GM12865 (cell line): ENCODE measurements at regions not wholly inside any gene's neighbourhood (a gene's known extent, or its start where the extent isn't known, plus 50 kb on each side); places are given as distances from the start of the nearest gene placed in this dataset.

Source experiments
- DNase-seq: peaks from one replicate; pipeline ENCODE4 v3.0.0; 2010; ENCODE audit warnings: low read depth
- H3K4me3 ChIP-seq: 2 replicates; pipeline ENCODE4 v1.5.1; 2011; ENCODE audit warnings: mild to moderate bottlenecking, low read depth, low read length, control low read depth
- TF ChIP-seq, protein P1 (sequence below): IDR thresholded peaks from 2 replicates; pipeline ENCODE4 v1.5.1; 2011; ENCODE audit warnings: low read length, control low read depth, low read depth, inconsistent platforms; ENCODE audit not compliant: insufficient read depth; ENCODE audit errors: missing control alignments

GRCh38 chr13:42703740-42704139 lies 77.6 kb upstream of the FAM216B start:
- DNase-seq, result no peak
- H3K4me3 ChIP-seq, result no peak overlapping the region
- TF ChIP-seq, protein P1, sequence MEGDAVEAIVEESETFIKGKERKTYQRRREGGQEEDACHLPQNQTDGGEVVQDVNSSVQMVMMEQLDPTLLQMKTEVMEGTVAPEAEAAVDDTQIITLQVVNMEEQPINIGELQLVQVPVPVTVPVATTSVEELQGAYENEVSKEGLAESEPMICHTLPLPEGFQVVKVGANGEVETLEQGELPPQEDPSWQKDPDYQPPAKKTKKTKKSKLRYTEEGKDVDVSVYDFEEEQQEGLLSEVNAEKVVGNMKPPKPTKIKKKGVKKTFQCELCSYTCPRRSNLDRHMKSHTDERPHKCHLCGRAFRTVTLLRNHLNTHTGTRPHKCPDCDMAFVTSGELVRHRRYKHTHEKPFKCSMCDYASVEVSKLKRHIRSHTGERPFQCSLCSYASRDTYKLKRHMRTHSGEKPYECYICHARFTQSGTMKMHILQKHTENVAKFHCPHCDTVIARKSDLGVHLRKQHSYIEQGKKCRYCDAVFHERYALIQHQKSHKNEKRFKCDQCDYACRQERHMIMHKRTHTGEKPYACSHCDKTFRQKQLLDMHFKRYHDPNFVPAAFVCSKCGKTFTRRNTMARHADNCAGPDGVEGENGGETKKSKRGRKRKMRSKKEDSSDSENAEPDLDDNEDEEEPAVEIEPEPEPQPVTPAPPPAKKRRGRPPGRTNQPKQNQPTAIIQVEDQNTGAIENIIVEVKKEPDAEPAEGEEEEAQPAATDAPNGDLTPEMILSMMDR, result no peak

GRCh38 chr13:42706286-42706685 lies 75.1 kb upstream of the FAM216B start:
- TF ChIP-seq, protein P1, result no peak
- DNase-seq, result no peak
- no peak overlapping the region for H3K4me3 ChIP-seq

DNA sequence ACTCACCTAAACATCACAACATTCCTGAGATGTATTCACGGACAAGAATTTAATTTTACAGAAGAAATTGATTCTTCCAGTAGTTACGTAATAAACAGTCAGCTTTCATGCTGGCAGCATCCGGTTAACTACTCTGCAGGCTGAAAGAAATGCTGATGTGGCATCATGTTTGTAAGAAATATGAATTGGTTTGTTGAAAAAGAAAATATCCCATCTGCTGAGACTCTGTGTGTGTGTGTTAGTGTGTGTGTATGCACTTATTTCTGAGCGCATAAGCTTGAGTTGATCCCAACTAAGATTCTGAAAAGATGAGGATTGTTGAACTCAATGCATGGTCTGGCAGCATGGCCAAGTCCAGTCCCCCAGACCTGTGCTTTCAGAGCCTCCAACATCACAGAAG lies 74.3 kb upstream of the FAM216B start:
- TF ChIP-seq, protein P1, result no peak
- H3K4me3 ChIP-seq, result no peak overlapping the region
- no peak for DNase-seq

DNA sequence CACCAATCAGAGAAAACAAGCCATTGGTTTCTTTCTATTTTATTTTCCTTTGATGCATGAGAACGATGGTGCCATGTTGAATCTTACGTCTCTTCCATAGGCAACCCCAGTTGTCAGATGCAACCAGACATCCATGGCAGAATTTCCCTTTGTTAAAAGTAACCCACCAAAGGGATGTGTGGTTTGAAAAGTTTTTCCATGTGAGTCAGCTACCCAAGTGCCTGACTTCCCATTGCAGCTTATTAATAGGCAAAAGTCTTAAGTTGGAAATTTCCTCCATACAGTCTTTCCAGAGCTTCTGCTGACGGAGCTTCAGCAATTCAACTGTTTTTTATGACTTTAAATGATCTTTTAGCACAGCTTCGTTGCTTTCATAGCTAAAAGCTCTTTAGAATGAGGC lies 73.8 kb upstream of the FAM216B start:
- TF ChIP-seq, protein P1, result no peak
- no peak overlapping the region for H3K4me3 ChIP-seq
- no peak for DNase-seq

GRCh38 chr13:42708391-42708790 lies 73.0 kb upstream of the FAM216B start:
- no peak for DNase-seq
- H3K4me3 ChIP-seq, result no peak overlapping the region
- TF ChIP-seq, protein P1, result no peak

DNA sequence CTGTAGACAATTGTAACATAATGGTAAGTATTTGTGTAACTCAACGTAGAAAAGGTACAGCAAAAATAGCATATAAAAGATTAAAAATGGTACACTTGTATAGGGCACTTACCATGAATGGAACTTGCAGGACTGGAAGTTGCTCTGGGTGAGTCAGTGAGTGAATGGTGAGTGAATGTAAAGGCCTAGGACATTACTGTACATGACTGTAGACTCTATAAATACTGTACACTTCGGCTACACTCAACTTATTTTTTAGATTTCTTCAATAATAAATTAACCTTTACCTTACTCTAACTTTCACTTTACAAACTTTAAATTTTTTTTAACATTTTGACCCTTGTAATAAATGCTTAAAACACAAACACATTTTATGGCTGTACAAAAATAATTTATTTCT lies 72.1 kb upstream of the FAM216B start:
- DNase-seq, result no peak
- no peak overlapping the region for H3K4me3 ChIP-seq
- TF ChIP-seq, protein P1, result no peak

DNA sequence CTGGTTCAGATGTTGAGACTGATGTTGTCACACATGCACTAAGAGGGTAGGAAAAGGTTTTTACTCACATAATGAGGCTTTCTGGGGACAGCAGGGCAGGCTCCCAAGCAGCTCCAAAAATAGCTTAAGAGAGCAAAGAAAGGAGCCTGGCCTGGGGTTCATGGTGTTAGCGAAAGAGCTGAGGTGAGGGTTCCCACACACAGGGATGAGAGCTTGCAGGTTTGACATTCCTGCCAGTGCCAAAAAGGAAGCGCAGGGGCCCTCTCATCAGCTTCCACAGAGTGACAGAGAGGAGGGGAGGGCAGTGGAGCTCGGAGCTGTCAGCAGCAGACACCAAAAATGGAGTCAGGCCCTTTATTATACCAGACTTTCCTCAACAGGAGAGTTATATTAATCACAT lies 65.5 kb upstream of the FAM216B start:
- no peak overlapping the region for H3K4me3 ChIP-seq
- TF ChIP-seq, protein P1, result no peak
- no peak for DNase-seq
